HG02840 (cell line): ENCODE measurements at regions not wholly inside any gene's neighbourhood (a gene's known extent, or its start where the extent isn't known, plus 50 kb on each side); places are given as distances from the start of the nearest gene placed in this dataset.
A peak's percentile ranks its signal among the peaks of the same experiment; 100 is the strongest.
"Not testable (repeated sequence)": the region's sequence is repeated elsewhere in the genome, so short reads cannot be mapped to it uniquely, and the experiment has no call there.

Source experiments
- ATAC-seq: cut with Tn5 transposase; IDR thresholded peaks from one replicate; pipeline ENCODE4 v1.9.1; 2021; ENCODE audit warnings: mild to moderate bottlenecking, moderate library complexity, moderate number of reproducible peaks; ENCODE audit not compliant: unreplicated experiment, low FRiP score

DNA sequence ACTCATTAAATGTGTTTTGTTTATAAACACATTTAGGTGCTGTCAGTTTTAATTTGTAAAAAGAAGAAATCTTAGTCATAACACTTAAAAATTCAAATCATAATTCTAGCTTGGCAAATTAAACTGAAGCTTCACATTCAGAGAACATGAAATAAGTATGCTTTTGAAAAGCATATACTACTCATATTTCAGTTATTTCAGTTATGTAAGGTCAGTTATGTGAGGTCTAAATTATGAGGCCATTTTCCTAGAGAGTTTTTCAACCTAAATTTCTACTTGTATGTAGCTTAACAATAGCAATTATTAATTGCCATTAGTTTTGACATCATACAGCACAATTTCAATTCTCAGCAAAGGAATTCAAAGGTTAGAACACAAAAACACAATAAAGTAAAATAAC, 465.0 kb downstream of the PLOD2 start:
- no peak for ATAC-seq

GRCh38 chr3:145698250-145698649, 462.7 kb downstream of the PLOD2 start:
- ATAC-seq = no peak

DNA sequence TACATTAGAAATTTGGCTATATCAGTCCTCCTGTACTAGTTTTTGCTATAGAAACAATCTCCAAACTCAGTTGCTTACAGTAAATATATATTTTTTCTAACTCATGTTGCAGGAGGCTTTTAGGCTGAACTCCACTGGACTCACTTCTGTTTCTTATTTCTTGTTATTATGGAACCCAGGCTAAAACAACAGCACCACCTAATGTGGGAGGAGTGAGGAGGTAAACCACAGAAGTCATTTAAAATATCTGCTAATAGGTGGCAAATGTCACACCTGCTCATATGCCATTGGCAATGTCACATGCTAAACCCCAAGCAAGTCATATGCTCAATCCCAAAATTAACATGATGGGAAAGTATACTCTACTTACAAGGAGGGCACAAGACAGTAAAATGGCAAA, 462.2 kb downstream of the PLOD2 start:
- ATAC-seq = no peak

DNA sequence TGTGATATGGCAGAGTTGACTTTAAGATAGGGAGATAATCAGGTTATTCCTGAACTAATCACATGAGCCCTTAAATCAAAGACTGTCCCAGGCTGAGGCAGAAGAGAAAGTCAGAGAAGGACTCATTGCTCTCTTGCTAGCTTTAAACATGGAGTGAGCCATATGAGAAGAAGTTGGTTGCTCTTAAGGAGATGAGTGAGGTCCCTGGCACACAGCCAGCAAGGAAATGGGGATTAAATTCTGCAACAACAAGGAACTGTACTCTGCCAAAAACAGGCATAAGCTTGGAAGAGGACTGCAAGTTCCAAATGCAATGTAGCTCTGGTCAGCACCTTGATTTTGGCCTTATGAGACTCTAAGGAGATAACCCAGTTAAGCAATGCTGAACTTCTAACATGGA, 457.0 kb downstream of the PLOD2 start:
- no peak for ATAC-seq

DNA sequence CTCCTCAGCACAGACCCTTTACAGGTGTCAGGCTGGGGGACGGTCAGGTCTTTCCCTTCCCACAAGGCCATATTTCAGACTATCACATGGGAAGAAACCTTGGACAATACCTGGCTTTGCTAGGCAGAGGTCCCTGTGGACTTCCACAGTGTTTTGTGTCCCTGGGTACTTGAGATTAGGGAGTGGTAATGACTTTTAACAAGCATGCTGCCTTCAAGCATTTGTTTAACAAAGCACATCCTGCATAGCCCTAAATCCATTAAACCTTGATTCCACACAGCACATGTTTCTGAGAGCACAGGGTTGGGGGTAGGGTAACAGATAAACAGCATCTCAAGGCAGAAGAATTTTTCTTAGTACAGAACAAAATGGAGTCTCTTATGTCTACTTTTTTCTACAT, 451.2 kb downstream of the PLOD2 start:
- ATAC-seq = not testable (repeated sequence)

DNA sequence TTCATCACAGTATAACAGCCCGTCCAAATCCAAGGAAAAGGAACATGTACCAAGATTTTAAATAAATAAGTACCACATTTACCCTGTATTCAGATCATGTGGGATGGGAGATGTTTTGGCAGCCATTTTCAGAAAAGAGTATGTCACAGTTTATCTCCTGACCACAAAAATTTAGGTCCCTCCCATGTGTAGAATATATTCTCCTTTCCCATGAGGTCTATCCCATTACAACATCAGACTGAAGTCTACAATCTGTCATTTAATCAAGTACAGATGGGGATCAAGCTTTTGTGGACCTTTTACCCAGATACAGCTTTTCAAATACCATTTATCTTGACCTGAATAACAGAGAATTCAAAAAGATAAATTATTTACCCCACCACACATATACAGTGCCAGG, 444.5 kb downstream of the PLOD2 start:
- no peak for ATAC-seq

DNA sequence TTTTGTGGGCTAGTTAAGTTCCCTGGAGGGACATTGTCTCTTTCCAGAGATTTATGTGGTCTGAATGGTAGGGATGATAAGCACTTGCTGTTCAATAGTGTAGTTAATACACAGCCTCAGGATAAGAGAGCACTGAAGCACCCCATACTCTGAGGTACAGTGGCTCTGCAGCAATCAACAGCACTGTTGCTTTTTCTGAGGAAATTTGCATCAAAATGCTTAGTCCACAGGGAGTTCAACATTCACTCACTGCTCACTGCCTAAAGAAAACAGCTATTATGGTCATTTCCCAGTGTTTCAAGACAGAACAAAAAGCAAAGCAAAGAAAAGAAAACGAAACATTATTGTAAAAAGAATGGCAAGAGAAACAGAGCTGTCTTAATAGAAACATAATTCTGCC, 441.9 kb downstream of the PLOD2 start:
- no peak for ATAC-seq

GRCh38 chr3:145721273-145721805, 439.6 kb downstream of the PLOD2 start:
- no peak for ATAC-seq

DNA sequence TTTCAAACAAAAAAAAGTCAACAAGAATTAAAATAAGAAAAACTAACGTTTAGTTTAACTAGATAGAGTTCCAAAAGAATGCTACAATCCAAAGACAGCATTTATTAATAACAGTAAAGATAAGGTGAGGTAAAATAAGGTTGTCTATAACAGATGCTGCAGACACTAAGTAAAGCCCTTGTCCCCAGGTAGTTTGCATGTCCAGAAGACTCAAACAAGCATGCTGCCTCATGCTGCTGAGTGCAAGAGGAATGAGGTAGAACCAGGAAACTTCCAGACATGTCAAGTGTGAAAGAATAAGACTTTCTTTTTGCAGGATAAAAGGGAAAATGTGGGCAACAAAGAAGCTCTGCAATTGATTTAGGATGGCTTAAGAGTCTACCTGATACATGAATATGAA, 439.2 kb downstream of the PLOD2 start:
- no peak for ATAC-seq

DNA sequence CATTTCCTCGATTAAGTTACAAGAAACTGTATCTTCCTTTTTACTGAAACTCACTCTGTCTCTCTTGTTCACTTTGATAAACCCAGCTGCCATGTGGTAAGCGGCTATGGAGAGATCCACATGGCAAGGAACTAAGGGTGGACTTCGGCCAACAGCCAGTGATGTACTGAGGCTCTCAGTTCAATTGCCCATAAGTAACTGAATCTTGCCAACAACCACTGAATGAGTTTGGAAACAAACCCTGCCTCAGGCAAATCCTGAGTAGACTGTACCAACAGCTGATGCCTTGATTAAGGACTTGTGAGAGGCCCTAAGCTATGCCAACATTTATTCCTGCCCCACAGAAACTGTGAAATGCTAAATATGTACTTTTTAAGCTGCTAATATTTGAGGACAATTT, 433.5 kb downstream of the PLOD2 start:
- ATAC-seq = no peak

GRCh38 chr3:145735631-145736030, 425.4 kb downstream of the PLOD2 start:
- ATAC-seq = no peak

DNA sequence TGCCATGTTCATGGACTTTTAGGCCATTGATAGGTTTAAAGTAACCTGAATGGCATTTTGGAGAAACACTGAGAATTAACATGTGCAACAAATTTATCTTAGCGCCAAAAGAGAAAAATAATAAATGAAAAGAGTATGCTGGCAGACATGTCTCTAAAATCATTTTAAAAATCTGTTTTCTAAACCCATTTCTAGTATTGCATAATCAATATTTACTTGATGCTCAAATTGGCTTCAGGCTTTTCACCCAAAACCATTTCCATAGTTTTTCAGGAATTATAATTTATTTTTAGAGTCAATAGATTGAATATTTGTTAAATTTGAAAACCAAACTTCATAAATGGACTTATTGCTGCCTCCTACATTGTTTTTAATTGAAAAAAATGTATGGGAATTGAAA, 423.0 kb downstream of the PLOD2 start:
- no peak for ATAC-seq

DNA sequence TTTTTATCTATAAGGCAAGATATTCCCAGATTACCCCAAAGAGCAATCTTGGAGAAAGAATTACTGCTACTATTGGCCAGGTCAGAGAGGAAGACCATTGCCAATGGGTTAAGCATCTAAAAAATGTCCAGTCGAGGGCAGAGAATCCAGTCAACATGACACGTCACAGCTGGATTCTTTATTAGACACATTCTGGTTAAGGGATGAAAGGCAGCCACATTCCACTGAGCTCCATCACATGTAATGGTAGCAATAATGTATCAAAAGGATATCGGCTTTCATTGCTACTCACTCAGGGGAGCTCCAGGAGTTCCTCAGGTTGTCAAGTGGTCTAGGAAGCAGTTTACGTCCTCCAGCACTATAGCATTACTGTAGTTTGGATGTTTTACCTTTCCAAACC, 421.1 kb downstream of the PLOD2 start:
- no peak for ATAC-seq

DNA sequence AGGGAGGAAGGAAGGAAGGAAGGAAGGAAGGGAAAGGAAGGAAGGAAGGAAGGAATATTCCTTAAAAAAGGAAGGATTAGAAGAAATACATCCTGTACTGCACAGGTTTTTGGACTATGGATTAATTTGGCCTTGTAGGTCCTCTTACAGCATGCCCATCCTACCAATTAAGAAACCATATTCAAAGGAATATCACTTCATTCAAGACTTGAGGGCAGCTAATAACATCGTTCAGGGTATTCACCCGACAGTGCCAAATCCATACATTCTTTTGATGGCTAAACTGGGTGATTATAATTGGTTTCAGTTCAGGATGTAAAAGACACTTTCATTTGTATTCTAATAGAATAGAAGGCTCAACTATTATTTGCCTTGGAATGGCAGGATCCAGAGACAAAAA, 410.3 kb downstream of the PLOD2 start:
- ATAC-seq = no peak

GRCh38 chr3:145752576-145752975, 408.4 kb downstream of the PLOD2 start:
- ATAC-seq = no peak

DNA sequence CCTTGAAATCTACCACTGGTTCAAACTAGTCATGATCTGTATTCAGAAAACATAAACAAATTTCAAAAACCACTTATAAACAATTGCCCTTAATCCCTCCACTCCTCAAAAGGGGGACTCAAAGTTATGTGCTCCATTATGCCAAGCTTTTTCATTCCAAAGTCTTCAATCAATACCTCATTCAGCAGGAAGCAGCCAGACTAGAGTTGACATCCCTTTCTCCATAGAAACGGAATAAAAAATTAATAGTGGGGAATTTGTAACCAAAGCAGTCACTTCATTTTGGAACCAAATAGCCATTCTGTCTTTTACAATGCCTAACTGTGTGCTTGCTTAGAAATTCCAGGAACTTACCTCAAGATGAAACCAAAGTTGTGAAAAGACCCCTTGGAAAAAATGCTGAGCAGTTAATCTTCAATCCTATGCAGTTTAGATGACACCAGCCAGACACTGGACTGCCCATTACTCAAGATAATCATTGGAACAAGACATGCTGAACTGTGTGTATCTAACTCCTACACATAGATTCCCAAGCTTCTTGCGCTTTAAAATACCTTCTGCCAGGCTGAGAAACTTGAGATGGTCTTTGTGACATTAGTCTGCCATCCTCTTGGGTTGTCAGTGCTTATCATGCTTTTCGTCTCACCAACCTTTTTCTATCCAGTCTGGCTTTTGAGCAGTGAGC, 406.2 kb downstream of the PLOD2 start:
- ATAC-seq = no peak

GRCh38 chr3:145760036-145760435, 400.9 kb downstream of the PLOD2 start:
- ATAC-seq = no peak

- no peak for ATAC-seq
These were observed 393.1 kb downstream of the PLOD2 start for GRCh38 chr3:145767909-145768308.

GRCh38 chr3:145776782-145777408, 384.1 kb downstream of the PLOD2 start:
- peak; percentile 56 for ATAC-seq

DNA sequence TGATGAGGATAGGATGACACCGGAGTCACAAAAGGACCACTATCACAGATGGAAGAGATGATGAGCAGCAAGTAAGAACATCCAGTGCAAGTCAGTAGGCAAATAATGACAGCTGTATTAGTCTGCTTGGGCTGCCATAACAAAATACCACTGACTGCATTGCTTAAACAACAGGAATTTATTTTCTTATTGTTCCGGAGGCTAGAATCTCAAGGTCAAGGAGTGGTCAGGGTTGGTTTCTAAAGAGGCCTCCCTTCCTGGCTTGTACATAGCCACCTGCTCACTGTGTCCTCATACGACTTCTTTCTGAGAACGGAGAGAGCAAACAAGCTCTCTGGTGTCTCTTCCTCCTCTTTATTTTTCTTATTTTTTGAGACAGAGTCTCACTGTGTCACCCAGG, 380.7 kb downstream of the PLOD2 start:
- ATAC-seq = no peak

GRCh38 chr3:145785668-145786067, 375.3 kb downstream of the PLOD2 start:
- ATAC-seq = no peak

DNA sequence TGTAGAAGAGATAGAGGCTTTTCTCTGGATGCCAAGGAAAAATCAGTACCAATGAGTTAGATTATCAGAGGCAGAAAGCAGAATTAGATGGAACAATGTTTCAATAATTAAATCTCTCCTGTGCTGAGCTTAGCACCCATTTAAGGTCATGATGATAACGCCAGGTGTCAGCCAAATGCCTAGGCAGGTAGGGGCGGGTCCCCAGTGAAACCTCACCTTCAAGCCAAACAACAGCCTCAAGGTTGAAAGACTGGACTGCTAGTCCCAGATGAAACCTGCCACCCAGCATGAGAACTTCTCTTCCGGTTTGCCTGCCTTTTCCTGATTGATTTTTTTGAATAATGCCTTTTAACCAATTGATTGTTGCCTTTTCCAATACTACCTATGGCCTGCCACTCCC, 363.0 kb downstream of the PLOD2 start:
- no peak for ATAC-seq
